Breast epithelium (tissue), 3 donors: ENCODE measurements at regions not wholly inside any gene's neighbourhood (a gene's known extent, or its start where the extent isn't known, plus 50 kb on each side); places are given as distances from the start of the nearest gene placed in this dataset.

ENCODE experiments used
- CTCF ChIP-seq, 3 donors: fragments of 450-650 bp; IDR thresholded peaks; one replicate each; pipeline ENCODE4 v1.5.1; 2016 to 2017; ENCODE audit warnings: antibody characterized with exemption in 3 of 3, mild to moderate bottlenecking in 3 of 3, moderate library complexity in 3 of 3
- POLR2A ChIP-seq: fragments of 450-650 bp; IDR thresholded peaks from one replicate; pipeline ENCODE4 v1.6.1; 2016; ENCODE audit warnings: antibody characterized with exemption, mild to moderate bottlenecking, moderate library complexity
- POLR2AphosphoS5 ChIP-seq, 3 donors: sonication (generic); formaldehyde crosslinking; IDR thresholded peaks; one replicate each; pipeline ENCODE4 v1.6.1; 2017; ENCODE audit warnings: antibody characterized with exemption in 3 of 3

GRCh38 chr14:61109288-61109687, 128.2 kb downstream of the SLC38A6 start:
- no peak for TF ChIP-seq CTCF (IDR thresholded peaks at IDR 0.05)
- TF ChIP-seq POLR2AphosphoS5 (IDR thresholded peaks at IDR 0.05): no peak
- TF ChIP-seq POLR2A: no peak
